ENCODE measurements at regions not wholly inside any gene's neighbourhood (a gene's known extent, or its start where the extent isn't known, plus 50 kb on each side); places are given as distances from the start of the nearest gene placed in this dataset.

DNA sequence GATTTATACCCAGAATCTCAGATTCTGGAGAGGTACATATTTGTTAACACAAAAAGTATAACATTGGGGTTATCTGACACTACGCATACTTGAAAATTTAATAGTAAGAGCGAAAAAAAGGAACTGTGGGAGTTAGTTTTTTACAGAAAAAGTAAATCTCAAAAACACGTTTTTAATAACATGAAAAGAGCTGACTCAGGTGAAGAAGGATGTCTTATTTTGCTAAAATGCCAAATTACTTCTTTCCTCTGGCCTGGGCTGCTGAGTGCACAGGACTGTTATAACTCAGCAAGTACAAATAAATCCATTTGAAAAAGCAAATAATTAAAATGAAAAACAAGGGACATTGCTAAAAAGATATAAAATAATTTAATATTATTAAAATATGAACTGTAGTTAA lies 1322.9 kb downstream of the ARAP2 start:
- TF ChIP-seq, protein P1, sequence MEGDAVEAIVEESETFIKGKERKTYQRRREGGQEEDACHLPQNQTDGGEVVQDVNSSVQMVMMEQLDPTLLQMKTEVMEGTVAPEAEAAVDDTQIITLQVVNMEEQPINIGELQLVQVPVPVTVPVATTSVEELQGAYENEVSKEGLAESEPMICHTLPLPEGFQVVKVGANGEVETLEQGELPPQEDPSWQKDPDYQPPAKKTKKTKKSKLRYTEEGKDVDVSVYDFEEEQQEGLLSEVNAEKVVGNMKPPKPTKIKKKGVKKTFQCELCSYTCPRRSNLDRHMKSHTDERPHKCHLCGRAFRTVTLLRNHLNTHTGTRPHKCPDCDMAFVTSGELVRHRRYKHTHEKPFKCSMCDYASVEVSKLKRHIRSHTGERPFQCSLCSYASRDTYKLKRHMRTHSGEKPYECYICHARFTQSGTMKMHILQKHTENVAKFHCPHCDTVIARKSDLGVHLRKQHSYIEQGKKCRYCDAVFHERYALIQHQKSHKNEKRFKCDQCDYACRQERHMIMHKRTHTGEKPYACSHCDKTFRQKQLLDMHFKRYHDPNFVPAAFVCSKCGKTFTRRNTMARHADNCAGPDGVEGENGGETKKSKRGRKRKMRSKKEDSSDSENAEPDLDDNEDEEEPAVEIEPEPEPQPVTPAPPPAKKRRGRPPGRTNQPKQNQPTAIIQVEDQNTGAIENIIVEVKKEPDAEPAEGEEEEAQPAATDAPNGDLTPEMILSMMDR (IDR thresholded peaks at IDR 0.05), result no peak
- TF ChIP-seq ZFX (IDR thresholded peaks at IDR 0.05; ENCODE audit: borderline replicate concordance), result no peak

All from 22Rv1 (cell line).